ENCODE measurements at regions not wholly inside any gene's neighbourhood (a gene's known extent, or its start where the extent isn't known, plus 50 kb on each side); places are given as distances from the start of the nearest gene placed in this dataset.

DNA sequence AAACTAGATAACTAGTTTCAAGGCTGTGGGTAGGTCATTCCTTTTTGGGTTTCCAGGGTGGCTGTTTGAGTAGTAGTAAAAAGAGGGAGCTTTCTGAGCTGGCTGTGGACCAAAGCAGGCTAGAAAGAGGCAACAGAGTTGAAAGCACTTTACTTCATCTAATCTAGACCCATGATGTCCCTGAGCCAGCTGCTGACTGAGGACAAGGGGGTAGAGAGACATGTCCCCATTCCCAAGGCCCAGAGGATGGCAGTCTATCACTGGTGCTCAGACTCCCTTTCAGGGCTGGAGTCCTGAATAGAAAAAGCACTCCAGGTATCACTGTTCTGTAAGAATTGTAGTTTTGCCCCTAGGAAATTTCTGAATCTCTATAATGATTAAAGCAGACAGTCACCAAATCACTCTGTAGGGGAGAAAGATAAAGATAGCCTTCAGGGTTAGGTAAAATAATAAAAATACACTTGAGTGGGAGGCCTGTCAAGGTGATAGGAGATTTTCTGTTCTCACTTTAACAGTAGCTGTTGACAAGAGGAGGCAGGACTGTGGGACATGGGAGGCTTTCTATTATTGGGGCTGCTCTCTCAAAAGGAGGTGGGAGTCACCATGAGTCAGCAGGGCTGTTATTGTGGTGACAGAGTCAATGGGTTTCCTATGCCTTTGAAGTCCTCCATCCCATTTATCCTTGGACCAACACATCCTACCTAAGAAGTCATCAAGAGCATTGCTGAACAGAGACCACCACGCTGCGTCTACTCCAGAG lies 190.2 kb upstream of the MPHOSPH6 start:
- DNase-seq: no peak

DNA sequence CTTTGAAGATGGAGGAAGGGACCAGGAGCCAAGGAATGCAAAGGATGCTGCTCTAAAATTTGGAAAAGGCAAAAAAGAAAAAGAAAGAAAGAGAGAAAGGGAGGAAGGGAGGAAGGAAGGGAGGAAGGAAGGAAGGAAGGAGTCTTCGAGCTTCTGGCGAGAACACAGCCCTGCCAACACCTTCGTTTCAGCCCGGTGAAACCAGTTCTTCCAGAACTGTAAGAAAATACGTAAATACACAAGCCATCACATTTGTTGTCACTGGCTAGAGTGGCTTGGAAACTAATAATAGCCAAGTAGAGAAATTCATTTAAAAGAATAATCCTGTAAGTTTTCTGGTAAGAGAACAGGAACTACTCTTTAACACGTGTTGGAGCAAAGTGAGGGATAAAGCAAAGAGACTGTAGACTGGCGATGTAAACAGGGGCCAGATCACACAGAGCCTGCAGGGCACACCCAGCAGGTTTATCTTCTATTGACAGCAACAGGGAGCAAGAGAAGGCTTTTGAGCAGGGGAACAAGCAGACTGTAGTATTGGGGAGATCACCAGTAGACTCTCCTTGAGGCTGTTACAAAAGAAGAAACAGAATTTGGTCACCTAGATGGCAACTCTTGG lies 188.7 kb upstream of the MPHOSPH6 start:
- DNase-seq: no peak

DNA sequence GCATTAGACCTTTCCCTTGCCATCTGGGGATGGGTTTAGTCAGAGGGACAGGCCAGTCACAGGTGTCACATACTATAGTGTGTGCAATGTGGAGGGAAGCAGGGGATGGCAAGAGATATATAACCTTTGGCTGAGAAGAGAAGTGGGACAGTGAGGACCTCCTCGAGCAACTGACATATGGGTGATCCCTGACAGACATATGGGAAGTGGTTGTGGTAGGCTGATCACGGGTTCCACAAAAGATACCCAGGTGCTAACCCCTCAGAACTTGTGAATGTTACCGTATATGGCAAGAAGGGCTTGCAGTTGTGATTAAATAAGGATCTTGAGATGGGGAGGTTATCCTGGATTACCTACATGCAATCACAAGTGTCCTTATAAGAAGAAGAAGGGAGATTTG lies 188.1 kb upstream of the MPHOSPH6 start:
- DNase-seq: no peak

GRCh38 chr16:82357237-82357636 lies 187.2 kb upstream of the MPHOSPH6 start:
- no peak for DNase-seq

GRCh38 chr16:82350560-82350959 lies 180.5 kb upstream of the MPHOSPH6 start:
- no peak for DNase-seq

- DNase-seq: no peak
Measured at GRCh38 chr16:82345318-82345717, 175.3 kb upstream of the MPHOSPH6 start.

DNA sequence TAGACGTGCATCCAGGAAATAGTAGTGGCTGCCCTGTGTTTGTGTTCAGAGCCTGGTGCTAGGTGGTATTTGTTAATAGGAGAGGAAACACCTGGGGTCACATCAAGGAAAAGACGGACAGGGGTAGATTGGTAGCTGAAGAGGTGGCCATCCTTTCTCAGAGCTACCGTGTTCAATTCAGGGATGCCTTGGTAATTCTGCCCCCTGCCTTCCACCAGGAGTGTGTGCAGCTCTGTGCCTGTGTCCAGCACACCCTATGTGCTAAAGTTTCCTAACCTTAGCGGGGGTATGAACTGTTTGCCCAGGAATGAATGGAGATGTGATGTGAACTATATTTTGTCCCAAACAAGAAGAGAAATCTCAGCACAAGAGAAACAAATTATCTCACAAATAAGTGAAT lies 174.1 kb upstream of the MPHOSPH6 start:
- DNase-seq: peak in 21 of 51 donors; percentile 1 to 58 (median 18)

GRCh38 chr16:82341146-82341669 lies 171.2 kb upstream of the MPHOSPH6 start:
- DNase-seq: no peak

DNA sequence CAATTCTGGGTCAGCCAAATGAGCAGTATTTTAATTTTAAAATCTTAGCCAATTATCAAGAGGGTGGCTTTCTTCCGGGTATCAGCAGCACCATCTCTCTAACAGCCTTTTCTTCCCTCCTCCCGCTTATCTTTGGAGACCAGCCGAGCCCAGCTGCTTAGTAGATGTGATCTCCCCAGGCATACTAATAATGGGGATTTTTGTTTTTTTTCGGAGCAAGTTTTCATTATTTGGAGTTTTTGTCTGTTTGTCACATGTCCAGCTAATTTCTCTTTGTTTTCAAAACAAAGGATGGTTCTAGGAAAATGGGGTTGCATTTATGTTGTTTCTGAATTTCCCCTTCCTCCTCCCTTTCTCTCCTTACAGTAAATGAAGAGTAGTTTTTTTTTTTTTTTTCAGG lies 170.5 kb upstream of the MPHOSPH6 start:
- peak in 13 of 51 donors; percentile 12 to 57 (median 20) for DNase-seq

DNA sequence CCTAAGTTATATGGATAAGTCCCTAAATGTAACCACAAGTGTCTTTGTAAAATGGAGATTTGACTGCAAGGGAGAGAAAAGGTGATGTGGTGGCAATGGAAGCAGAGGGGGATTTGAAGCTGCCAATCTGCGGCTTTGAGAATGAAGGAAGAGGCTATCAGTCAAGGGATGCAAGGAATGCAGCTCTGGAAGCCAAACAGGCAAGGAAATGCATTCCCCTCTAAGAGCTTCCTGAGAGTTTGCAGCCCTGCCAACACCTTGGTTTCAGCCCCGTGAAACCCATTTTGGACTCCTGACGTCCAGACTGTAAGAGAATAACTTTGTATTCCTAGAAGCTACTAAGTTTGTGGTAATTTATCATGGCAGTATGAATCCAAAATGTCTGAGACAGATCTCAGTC lies 167.3 kb upstream of the MPHOSPH6 start:
- no peak for DNase-seq

- DNase-seq: no peak
Measured at GRCh38 chr16:82331974-82332750, 162.1 kb upstream of the MPHOSPH6 start.

DNA sequence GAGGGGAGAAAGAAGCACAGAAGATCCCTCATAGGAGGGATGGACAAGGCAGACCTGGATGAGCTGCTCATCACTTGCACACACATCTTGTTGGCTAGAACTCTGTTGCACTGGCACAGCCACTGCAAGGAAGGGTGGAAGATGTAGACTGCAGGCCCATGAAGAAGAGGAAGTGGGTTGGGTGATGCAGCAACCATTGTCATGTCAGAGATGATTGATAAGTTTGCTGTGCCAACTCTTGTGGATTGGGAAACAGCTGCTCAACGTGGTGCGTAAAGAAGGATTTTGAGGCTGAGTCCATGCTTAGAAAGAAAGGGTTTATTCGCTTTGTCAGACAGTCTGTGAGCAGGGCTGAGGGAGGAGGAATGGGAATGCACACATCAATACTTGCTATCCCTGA lies 161.4 kb upstream of the MPHOSPH6 start:
- no peak for DNase-seq

DNA sequence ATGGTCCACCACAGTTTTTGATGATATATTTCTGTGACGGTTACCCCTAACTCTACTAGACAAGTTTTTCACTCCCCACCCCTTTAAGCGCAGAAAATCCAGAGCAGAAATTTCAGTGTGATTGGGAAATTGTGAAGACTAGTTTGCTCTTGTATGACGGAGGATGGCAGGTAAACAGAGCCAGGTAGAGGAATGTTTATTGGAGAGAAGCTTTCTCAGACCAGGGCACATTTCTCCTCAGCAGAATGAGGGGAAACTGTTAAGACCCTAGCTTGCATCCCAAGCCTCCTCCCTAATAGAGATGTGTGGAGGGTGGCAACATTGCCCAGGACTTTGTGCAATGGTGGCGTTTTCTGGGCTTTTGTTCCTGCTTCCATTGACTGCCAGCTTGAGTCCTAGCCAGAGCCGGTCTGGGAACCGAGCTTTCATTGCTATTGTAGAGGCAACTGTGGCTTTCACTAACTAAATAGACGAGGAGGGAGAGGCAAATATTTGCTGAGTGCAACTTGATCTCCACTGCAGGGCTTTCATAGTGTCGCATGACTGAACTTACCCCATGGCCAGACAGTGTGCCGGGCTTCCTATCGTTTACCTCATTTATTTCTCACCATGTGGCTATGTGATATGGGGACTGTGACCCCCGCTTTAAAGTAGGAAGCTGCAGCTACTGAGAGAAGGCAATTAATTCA lies 159.6 kb upstream of the MPHOSPH6 start:
- DNase-seq: peak in 19 of 51 donors; percentile 4 to 57 (median 18)

DNA sequence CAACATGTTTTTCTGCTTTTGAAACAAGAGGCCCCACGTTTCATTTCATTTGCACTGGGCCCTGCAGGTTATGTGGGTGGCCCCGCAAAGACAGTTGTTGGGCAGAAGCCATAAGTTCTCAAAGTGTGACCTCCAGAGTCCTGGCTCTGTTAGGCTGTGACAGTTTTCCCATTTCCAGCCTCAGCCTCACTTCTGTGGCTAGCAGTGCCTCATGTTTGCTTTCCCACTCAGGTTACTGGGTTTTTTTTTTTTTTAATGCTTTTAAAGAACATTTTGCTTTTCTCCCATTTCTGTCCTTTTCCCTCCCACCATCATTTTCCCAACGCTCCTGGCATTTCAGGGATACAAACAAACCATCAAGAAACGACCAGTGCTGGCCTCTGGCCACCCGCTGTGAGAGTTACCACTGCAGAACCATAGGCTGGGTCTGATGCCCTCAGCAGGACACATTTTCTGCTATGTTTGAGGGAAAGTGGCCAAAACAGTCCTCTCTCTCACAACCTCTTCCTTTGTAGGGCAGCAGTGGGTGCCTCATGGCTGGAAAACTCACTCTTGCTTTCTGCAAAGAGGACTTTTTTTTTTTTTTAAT lies 159.0 kb upstream of the MPHOSPH6 start:
- DNase-seq: no peak

- no peak for DNase-seq
Measured at GRCh38 chr16:82323171-82323570, 153.1 kb upstream of the MPHOSPH6 start.

- DNase-seq: no peak
Measured at GRCh38 chr16:82322177-82322576, 152.2 kb upstream of the MPHOSPH6 start.

GRCh38 chr16:82319038-82319437 lies 149.0 kb upstream of the MPHOSPH6 start:
- no peak for DNase-seq

- peak in 2 of 51 donors; percentile 6 to 15 for DNase-seq
Measured at GRCh38 chr16:82317411-82318167, 147.6 kb upstream of the MPHOSPH6 start.

DNA sequence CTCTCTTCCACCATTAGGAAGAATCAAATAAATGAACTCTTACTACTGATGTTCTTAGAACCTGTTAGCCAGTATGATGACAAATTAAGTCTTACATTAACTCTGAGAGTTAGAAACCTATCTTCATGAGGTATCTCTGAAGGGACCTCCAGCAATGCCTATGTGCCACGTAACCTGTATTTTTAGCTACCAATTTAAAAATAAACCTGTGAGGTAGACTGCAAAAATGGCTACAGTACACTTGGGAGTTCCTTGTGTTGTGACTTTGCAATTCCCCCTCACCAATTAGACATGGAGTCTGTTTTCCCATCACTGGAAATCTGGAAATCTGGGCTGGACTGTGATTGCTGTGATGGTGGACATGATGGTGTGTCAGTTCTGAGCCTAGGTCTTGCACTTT lies 143.7 kb upstream of the MPHOSPH6 start:
- DNase-seq: no peak

- DNase-seq: no peak
Measured at GRCh38 chr16:82311528-82311927, 141.5 kb upstream of the MPHOSPH6 start.
